HG03342 (cell line): ENCODE measurements at regions not wholly inside any gene's neighbourhood (a gene's known extent, or its start where the extent isn't known, plus 50 kb on each side); places are given as distances from the start of the nearest gene placed in this dataset.

Experiments used
- ATAC-seq: cut with Tn5 transposase; IDR thresholded peaks from one replicate; pipeline ENCODE4 v1.9.1; 2021; ENCODE audit warnings: mild to moderate bottlenecking, moderate library complexity; ENCODE audit not compliant: unreplicated experiment

DNA sequence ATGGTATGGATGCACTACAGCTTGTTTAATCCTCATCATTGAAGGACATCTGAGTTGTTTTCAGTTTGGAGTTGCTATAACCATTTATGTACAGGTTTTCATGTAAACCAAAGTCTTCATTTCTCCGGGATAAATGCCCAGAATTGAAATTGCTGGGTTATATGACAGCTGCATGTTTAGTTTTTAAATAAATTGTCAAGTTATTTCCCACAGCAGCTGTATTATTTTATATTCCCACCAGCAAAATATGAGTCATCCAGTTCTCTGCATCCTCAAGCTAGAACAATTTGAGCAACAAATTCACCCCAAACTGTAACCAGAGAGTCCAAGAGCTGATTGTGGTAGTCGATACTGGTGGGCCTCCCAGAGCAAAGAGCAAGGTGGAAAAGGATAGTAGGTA lies 125.6 kb upstream of the PRNP start:
- no peak for ATAC-seq

DNA sequence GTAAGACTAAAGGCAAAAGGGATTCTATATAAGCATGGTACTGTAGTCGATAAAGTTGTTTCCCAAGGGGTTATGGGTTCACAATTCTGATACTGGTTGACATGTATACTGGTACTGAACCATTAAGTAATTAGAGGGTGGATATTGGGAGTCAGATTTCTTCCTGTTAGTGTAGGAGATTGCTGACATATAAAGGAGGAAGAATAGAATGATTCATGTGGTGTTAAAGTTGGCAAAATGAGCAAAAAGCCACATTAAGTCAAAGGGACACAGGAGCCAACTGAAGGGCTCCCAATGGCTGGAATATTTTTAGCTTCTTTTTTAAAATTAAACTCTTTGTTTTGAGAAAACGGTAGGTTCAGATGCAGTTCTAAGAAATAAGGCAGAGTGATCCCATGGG lies 126.3 kb upstream of the PRNP start:
- ATAC-seq: no peak

DNA sequence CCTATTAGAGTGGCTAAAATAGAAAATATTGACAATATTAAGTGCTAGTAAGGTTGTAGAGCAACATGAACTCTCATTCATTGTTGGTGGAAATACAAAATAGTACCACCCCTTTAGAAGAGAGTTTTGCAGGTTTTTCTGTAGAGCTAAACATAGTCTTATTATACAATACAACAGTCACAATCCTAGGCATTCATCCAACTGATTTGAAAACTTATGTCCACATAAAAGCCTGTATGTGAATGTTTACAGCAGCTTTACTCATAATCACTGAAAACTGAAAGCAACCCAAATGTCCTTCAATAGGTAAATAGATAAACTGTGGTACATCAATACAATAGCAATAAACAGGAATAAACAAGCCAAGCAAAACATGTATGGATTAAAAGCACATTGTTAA lies 127.2 kb upstream of the PRNP start:
- ATAC-seq: no peak

DNA sequence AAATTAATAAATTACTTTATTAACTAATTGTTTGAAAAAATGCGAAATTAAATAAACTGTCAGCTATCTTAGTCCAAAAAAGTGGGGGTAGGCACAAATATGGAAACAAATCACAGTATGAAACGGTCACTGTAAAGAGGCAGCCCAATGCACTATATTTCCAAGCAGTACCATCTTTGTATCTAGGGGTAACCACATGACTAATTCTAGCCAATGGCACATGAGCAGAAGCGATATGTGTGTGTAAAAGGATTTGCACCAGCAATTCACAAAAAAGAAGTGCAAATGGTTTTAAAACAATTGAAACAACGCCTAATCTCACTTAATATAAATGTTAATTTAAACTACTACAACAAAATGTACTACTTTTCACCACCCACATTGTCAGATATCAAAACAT lies 129.5 kb upstream of the PRNP start:
- ATAC-seq: no peak

DNA sequence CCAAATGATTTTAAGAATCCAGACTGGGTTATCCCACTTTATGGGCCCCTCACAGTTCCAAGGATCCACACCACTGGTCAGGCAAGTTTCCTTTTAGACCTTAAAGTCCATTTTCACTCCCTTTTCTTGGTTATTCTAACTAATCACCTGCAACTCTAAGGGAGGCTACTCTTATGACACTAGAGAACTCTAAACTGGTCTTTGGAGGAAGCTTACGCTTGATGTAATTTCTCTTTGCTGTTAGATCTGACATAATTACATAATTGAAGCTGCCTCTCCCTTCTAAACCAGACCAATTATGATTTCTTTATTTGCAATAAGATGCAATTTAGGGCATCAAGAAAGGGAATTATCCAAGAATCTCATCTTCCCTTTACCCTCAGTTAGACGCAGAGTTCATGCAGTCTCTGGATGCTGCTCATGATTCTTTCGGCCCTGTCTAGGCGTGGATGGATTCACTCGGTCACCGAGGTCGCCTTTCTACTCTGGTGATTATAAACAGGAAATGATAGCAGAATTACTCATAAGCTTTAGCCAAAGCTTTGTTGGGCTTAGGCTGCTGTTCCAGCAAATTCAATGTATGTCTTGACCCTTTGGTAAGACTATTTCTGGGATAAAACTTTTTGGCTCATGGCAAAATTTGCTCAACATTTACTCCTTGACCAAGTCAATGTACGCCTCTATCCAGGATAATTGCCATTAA lies 130.9 kb upstream of the PRNP start:
- no peak for ATAC-seq

DNA sequence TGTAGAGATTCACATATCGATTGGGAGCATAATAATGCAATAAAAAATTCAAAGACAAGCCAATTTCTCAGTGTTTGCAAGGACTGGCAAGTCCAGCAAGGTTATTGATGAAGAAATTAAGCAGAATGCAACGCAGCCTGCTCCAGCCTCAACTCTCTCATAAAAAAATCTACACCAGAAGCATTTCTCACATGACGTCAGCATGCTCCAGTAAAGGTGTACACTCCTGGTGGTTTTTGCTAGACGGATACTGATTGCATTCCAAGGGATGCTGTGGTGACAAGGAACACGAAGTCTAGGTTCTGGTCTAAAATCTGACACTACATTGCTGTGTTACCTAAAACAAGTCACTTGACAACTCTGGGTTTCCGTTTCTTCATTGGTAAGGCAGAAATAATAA lies 131.9 kb upstream of the PRNP start:
- ATAC-seq: no peak

DNA sequence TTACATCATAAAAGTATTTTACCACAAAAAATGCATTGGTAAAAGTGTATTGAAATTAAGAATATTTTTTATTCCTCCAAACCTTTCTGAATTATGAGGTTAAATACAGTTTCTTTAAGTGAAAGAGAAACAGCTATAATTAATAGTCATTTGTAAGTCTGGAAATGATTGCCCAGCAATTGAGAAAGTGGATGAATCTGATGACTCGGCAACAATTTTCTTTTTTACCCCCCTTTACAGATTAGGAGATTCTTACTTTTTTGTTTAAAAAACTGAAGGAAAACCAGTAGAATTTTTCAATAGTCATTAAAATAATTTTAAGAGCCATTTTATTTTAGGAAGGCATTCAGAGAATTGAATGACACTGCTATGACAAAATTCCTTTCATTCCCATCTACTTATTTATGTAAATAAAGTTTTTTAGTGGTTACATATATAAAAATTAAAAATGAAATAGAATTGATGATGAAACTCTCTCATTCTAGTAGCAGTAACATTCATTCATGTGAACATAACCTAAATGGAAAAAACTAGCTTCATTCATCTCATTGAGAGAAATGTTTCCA lies 134.1 kb upstream of the PRNP start:
- no peak for ATAC-seq

DNA sequence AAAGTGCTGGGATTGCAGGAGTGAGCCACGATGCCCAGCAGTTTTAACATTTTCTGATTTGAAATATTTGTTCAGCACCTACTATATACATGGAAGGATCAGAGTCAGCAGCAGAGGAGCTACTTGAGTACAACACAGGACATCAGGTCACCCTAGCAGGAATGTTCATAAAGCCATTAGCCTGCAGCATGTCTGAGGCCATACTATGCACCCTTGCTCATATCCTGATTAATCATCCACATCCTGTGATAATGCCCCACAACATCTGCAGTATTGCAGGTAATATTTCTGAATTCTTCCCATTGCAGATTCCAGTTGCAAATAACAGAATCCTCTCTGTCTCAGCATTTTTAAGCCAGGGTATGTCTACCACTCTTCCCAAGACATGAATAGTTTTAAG lies 135.5 kb upstream of the PRNP start:
- ATAC-seq: no peak

DNA sequence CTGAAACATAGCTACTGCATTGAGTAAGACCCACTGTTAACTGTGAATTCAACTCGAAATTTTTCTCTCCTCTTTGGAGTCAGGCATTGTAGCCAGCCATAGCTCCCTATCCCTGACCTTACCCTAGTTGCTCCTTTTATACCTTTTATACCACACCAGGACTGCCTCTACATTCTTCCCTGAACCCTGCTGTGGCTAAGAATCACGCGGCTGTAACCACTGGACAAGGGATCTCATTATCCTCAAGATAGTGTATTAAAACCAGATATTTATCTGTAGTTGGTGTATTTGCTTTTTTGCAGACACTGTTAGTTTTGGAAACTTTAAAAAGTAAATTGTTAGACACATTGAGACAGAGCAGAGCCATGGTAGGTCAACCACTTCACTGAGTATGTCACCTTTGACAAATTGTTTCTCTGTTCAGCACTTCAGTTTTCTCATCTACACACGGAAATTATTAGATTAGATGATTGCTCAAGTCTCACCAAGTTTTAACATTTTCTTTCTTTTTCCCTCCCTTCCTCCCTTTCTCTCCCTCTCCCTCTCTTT lies 136.5 kb upstream of the PRNP start:
- ATAC-seq: no peak

DNA sequence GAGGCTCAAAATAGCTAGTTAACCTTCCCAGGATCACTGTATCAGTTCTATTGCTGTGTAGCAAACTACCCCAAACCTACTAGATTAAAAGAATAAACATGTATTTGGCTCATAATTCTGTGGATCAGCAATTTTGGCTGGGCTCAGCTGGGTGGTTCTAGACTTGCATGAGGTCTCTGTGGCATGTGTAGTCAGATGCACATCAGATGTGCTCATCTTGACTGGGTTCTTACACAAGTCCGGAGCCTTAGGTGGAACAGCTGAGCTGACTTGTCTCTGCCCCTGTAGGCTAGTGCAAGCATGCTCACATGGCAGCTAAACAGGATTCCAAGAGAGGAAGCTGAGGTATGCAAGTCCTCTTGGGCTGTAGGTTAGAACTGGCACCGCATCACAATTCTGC lies 137.7 kb upstream of the PRNP start:
- ATAC-seq: no peak

DNA sequence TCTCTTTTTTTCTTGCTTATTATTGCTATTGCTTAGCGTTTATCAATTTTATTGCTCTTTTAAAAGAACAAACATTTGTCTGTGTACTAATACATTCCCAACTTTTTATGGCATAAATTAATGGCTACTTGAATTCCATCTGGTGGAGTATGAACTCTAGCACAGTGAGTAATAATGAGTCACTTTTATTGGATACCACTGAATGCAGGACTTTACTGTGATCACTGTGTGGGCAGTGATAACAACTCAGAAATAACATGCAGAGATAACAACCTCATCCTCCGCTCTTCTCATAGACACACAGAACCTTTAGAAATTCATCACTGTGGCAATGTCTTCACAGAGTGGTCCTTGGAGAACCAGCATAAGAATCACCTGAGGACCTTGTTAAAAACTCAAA lies 139.5 kb upstream of the PRNP start:
- no peak for ATAC-seq

DNA sequence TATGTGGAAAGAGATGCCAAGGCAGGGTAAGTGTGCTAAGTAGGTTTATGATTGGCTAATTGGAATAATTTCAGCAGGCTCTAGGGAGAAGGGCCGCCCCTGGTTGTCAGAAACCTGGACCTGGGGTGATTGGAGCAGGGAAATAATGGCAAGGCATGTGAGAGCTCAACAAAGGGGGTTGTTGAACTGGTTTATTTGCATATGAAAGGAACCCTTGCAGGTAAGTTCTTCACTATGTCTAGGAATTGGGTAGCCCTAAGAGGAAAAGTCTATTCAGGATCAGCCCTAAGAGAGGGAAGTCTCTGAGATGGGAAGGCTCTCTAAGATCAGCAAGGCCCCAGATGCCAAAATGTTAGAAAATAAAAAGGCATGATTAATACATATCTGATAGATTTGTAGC lies 139.9 kb upstream of the PRNP start:
- ATAC-seq: no peak

DNA sequence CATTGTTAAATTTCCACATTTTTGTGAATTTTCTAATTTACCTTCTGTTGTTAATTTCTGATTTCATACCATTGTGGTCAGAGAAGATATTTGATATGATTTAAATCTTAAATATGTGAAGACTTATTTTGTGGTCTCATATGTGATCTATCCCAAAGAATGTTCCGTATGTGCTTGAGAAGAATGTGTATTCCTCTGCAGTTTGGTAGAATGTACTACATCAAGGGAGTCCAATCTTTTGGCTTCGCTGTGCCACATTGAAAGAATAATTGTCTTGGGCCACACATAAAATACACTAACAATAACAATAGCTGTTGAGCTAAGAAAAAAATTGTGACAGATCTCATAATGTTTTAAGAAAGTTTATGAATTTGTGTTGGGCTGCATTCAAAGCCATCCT lies 140.7 kb upstream of the PRNP start:
- no peak for ATAC-seq

DNA sequence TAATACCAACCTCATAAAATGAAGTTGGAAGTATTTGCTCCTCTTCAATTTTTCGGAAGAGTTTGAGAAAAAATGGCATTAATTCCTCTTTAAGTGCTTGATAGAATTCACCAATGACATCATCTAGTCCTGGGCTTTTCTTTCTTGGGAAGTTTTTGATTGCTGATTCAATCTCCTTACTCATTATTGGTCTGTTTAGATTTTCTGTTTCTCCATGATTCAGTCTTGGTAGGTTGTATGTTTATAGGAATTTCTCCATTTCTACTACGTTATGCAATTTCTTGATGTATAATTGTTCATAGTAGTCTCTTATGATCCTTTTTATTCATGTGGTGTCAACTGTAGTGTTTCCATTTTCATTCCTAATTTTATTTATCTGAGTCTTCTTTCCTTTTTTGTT lies 141.5 kb upstream of the PRNP start:
- no peak for ATAC-seq

DNA sequence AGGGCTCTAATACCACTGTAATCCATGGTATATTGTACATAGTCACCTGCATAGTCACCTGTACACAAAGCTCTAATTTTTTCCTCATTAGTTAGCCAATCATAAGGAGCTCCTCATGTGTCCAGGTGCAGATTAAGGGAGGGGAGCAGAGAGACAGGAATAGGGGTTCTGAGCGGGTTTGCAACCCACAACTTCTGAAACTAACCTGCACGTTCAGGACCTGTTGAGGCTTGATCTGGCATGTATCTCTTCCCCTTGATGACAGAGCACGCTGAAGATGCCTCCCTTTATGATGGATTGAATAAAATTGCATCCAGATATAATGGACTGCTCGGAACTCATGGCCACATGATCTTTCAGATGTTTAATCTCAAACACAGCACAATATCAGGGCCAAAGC lies 144.0 kb upstream of the PRNP start:
- ATAC-seq: no peak

DNA sequence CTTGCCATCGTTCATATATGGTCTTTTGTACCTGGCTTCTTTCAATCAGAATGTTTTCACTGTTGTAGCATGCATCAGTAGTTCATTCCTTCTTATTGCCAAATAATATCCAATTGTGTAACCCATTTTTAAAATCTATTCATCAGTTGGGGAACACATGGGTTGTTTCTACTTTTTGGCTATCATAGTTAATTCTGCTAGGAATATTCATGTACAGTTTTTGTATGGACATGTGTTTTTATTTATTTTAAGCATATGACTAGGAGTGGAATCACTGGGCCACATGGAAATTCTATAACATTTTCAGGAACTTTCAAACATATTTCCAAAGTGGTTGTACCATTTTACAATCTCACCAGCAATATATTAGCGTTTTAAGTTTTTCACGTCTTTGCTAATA lies 151.9 kb upstream of the PRNP start:
- ATAC-seq: no peak

DNA sequence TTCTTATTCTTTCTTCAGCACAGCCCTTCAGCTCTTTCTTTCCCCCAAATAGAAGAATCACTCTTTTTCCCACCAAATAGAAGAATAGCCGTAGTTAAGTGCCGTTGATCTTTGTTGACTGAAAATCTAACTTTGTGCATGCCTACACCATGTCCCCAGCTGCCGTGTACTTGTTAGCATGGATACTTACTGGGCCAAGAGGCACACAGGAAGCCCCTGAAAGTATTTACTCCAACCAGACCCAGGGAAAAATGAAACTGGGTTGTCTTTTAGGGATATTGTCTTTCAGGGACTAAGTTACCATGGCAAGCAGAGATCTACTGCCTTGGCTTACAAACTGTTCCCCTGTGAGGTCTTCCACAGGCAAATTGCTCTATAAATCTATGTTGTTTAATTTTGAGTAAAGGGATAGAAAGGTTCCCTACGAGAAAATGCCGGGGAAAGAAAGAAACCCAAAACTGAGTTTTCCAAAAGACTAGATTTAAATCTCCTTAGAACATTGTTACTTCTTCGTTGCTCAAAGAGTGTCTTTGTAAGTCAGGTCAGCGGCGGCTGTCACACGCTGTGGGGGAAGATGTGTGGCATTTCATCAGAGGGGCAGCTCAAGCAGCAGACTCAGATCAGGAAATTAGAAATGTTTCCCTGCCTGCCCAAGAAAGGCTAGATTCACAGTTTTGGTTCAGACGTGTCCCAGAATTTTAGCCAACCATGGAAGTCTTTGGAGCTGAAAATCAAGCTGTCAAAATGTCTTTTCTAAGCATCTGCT lies 152.7 kb upstream of the PRNP start:
- no peak for ATAC-seq

DNA sequence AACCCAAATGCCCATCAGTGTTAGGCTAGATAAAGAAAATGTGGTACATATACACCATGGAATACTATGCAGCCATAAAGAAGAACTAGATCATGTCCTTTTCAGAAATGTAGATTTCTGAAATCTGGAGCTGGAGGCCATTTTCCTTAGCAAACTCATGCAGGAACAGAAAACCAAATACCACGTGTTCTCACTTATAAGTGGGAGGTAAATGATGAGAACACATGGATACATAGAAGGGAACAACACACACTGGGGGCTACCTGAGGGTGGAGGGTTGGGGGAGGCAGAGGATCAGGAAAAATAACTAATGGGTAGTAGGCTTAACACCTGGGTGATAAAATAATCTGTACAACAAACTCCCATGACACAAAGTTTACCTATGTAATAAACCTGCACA lies 153.5 kb upstream of the PRNP start:
- no peak for ATAC-seq

DNA sequence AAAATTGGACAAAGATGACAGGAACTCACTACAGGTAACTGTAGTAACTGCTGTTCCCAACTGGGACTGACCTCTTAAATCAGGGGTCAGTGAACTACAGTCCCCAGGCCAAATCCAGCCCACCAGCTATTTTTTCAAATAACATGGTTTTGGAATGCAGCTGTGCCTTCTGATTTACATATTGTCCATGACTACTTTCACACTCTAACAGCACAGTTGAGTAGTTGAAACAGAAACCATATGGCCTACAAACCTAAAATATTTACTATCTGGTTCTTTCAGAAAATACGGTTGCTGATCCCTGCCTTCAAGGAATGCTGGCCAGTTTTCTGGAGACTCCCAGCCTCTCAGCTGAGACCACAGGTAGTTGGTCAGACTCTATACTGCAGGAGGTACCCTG lies 161.5 kb upstream of the PRNP start:
- no peak for ATAC-seq

DNA sequence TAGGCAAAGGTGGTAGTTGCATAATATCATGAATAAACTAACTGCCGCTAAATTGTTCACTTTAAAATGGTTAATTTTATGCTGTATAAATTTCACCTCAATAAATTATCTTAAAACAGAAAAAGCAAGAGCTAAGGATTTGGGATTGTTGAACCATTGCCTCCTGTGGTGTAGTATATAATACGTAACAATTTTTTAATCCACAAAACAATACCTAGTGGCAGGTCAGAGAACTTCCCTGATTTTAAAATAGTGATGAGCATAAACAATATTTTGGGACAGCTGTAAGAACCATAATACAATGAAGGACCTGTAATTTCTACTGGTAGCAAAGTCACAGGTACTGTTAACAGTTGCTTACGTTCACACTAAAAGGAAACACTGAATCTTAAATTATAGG lies 161.9 kb upstream of the PRNP start:
- no peak for ATAC-seq

DNA sequence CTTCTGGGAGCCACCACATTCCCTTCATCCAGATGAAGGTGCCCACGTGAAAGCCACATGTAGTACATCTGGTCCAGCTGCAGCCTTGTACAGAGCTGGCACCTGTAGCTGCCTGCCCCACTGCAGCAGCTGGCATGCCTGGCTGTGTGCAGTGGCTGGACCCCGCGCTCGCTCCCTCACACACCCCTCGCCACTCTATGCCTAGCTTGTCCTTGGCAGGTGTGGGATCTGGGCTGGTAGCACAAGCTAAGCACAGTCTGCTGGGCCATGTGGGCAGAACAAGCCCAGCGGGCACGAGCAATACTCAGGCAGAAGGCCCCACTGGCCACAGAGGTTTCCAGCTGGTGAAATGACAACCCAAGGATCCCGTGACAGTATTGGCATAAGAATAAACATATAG lies 163.9 kb upstream of the PRNP start:
- no peak for ATAC-seq
